ENCODE measurements at regions not wholly inside any gene's neighbourhood (a gene's known extent, or its start where the extent isn't known, plus 50 kb on each side); places are given as distances from the start of the nearest gene placed in this dataset.

DNA sequence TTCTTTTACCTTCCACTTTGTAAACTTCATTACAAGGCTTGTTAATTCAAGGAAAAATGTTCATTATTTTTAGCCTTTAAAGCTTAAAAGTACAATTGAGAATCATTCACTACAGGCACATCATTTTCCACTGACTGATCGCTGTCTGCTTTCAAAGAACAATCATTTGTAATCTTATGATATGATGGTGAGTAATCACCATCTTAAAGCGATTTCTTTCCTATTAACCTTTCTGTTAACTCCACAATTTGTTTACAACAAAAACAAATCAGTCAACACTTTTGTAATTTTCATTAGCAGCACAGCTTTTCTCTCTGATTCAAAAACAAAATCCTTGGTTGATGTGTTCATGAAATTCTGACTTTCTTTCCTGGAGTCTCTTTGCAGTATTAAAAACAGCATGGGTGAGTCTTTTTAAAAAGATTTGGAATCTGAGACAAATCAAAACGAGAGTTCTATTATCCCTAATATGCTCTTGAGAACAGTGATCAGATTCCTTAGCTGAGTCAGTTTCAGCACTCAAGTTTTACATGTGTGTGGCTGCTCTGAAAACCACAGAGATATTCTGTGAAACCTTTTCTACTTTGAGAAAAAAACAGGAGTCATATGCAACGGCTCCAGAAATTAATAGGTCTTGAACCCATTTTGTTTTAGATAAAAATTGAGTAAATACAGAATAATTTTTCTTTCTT, 145.8 kb upstream of the TMPRSS15 start:
- TF ChIP-seq, protein P1, sequence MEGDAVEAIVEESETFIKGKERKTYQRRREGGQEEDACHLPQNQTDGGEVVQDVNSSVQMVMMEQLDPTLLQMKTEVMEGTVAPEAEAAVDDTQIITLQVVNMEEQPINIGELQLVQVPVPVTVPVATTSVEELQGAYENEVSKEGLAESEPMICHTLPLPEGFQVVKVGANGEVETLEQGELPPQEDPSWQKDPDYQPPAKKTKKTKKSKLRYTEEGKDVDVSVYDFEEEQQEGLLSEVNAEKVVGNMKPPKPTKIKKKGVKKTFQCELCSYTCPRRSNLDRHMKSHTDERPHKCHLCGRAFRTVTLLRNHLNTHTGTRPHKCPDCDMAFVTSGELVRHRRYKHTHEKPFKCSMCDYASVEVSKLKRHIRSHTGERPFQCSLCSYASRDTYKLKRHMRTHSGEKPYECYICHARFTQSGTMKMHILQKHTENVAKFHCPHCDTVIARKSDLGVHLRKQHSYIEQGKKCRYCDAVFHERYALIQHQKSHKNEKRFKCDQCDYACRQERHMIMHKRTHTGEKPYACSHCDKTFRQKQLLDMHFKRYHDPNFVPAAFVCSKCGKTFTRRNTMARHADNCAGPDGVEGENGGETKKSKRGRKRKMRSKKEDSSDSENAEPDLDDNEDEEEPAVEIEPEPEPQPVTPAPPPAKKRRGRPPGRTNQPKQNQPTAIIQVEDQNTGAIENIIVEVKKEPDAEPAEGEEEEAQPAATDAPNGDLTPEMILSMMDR (IDR thresholded peaks at IDR 0.05): no peak
- no peak for TF ChIP-seq POLR2AphosphoS5 (IDR thresholded peaks at IDR 0.05)
